GM23338 (cell line): ENCODE measurements at regions not wholly inside any gene's neighbourhood (a gene's known extent, or its start where the extent isn't known, plus 50 kb on each side); places are given as distances from the start of the nearest gene placed in this dataset.

Source experiments
- ATAC-seq: fragments of 200-7000 bp; cut with Tn5 transposase; 3 replicates; pipeline ENCODE4 v1.9.1; 2020
- DNase-seq: peaks from one replicate; pipeline ENCODE4 v3.0.0-alpha.2; 2015; ENCODE audit warnings: low spot score
- H2AFZ ChIP-seq: fragments of 200-600 bp; sonication (generic); 2 replicates; pipeline ENCODE4 v1.8.0; 2016; ENCODE audit warnings: antibody characterized with exemption, mild to moderate bottlenecking, moderate library complexity
- H3F3A ChIP-seq: fragments of 200-600 bp; sonication (generic); replicated peaks from 2 replicates; pipeline ENCODE4 v1.8.0; 2017; ENCODE audit warnings: antibody characterized with exemption, mixed run types, low read depth
- H3K27ac ChIP-seq: fragments of 200-600 bp; sonication (generic); 2 replicates; pipeline ENCODE4 v1.6.1; 2016; ENCODE audit warnings: low read depth
- H3K27me3 ChIP-seq: fragments of 200-600 bp; sonication (generic); 2 replicates; pipeline ENCODE4 v1.8.0; 2016; ENCODE audit warnings: mild to moderate bottlenecking, mixed run types, moderate library complexity; ENCODE audit not compliant: insufficient read depth
- H3K36me3 ChIP-seq: fragments of 200-600 bp; sonication (generic); 2 replicates; pipeline ENCODE4 v1.8.0; 2016; ENCODE audit warnings: mild to moderate bottlenecking; ENCODE audit not compliant: insufficient read depth
- H3K4me1 ChIP-seq: fragments of 200-600 bp; sonication (generic); 2 replicates; pipeline ENCODE4 v1.8.0; 2016; ENCODE audit warnings: mild to moderate bottlenecking, moderate library complexity; ENCODE audit not compliant: insufficient read depth
- H3K4me2 ChIP-seq: fragments of 200-600 bp; sonication (generic); 2 replicates; pipeline ENCODE4 v1.7.1; 2017; ENCODE audit warnings: mixed run types
- H3K4me3 ChIP-seq: fragments of 200-600 bp; sonication (generic); 2 replicates; pipeline ENCODE4 v1.6.1; 2016; ENCODE audit warnings: mixed run types
- H3K79me2 ChIP-seq: fragments of 200-600 bp; sonication (generic); replicated peaks from 2 replicates; pipeline ENCODE4 v1.8.0; 2017; ENCODE audit warnings: mild to moderate bottlenecking; ENCODE audit not compliant: insufficient read depth
- H3K9me2 ChIP-seq: fragments of 200-600 bp; sonication (generic); 2 replicates; pipeline ENCODE4 v1.8.0; 2017; ENCODE audit not compliant: insufficient read depth
- H4K20me1 ChIP-seq: fragments of 200-600 bp; sonication (generic); replicated peaks from 2 replicates; pipeline ENCODE4 v1.8.0; 2017; ENCODE audit warnings: mild to moderate bottlenecking; ENCODE audit not compliant: insufficient read depth
- H3K27ac Mint-ChIP-seq: 2 replicates; pipeline ENCODE4 v1.8.0; 2020; ENCODE audit warnings: inconsistent platforms, mild to moderate bottlenecking, moderate library complexity, mixed read lengths
- H3K27me3 Mint-ChIP-seq: 3 replicates; pipeline ENCODE4 v1.8.0; 2022; ENCODE audit warnings: low read depth, mild to moderate bottlenecking, moderate library complexity, mixed read lengths, inconsistent platforms; ENCODE audit not compliant: insufficient read depth, poor library complexity
- H3K36me3 Mint-ChIP-seq: 3 replicates; pipeline ENCODE4 v1.8.0; 2021; ENCODE audit warnings: low read depth, mild to moderate bottlenecking, inconsistent platforms, moderate library complexity, mixed read lengths
- H3K4me1 Mint-ChIP-seq: 3 replicates; pipeline ENCODE4 v1.8.0; 2020; ENCODE audit warnings: mild to moderate bottlenecking, inconsistent platforms, mixed read lengths
- H3K4me3 Mint-ChIP-seq: 3 replicates; pipeline ENCODE4 v1.8.0; 2021; ENCODE audit warnings: moderate library complexity, mild to moderate bottlenecking, inconsistent platforms, mixed read lengths
- H3K9me3 Mint-ChIP-seq: 3 replicates; pipeline ENCODE4 v1.8.0; 2020; ENCODE audit warnings: moderate library complexity, mild to moderate bottlenecking, inconsistent platforms, mixed read lengths
- CREB1 ChIP-seq: fragments of 250-450 bp; sonication (Bioruptor Pico); IDR thresholded peaks from 2 replicates; pipeline ENCODE4 v1.5.0; 2020; ENCODE audit warnings: low read depth, mild to moderate bottlenecking, moderate library complexity
- EZH2phosphoT487 ChIP-seq: fragments of 200-600 bp; sonication (generic); IDR thresholded peaks from one replicate; pipeline ENCODE4 v1.8.1; 2018; ENCODE audit warnings: antibody characterized with exemption; ENCODE audit not compliant: unreplicated experiment
- JUNB ChIP-seq: IDR thresholded peaks from one replicate; pipeline ENCODE4 v1.6.1; 2016; ENCODE audit warnings: antibody characterized with exemption; ENCODE audit not compliant: unreplicated experiment
- POLR2AphosphoS5 ChIP-seq: IDR thresholded peaks from 2 replicates; pipeline ENCODE4 v1.6.1; 2016; ENCODE audit warnings: antibody characterized with exemption, low read depth
- STAT1 ChIP-seq: IDR thresholded peaks from one replicate; pipeline ENCODE4 v1.6.1; 2016; ENCODE audit warnings: antibody characterized with exemption; ENCODE audit not compliant: unreplicated experiment
- ZNF331 ChIP-seq: fragments of 250-450 bp; sonication (Bioruptor Pico); IDR thresholded peaks from 2 replicates; pipeline ENCODE4 v1.5.0; 2020; ENCODE audit warnings: low read depth, mild to moderate bottlenecking, moderate library complexity
- TF ChIP-seq, protein P1 (sequence below): fragments of 250-450 bp; sonication (Bioruptor Pico); IDR thresholded peaks from 2 replicates; pipeline ENCODE4 v1.5.0; 2020; ENCODE audit warnings: mild to moderate bottlenecking, moderate library complexity
- TF ChIP-seq, protein P2 (sequence below): IDR thresholded peaks from one replicate; pipeline ENCODE4 v1.6.1; 2018; ENCODE audit warnings: antibody characterized with exemption; ENCODE audit not compliant: unreplicated experiment

DNA sequence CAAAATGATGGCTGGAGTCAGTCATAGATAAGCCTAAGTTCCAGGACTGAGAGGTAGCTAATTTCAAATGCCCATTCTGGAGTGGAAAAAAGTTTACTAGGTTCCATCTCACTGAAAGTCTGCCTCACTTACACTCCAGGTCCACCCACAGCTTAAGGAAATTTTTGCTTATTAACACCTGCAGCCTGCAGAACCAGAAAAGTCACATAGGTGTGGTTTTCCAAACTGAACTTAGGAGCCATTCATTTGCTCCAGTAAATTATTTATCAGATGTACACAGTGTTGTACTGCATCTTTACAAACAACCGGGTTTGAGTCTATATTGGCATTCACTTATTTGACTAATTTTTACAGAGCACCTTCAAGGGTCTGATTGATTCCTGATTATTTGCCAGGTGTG is 157.4 kb upstream of the ARID2 start:
- H3K9me2 ChIP-seq: peaks cover 4% of the 10 kb centered on the region; the same call in 1 of the 2 replicates
- Mint-ChIP-seq H3K4me1 (peaks cover 12% of the 10 kb centered on the region), H3K27ac (no peak overlapping the region), H3K9me3 (no peaks in the 10 kb centered on the region), H3K36me3 (no peaks in the 10 kb centered on the region), H3K4me3 (no peak overlapping the region), H3K27me3 (peaks cover 3% of the 10 kb centered on the region)
- H3K36me3 ChIP-seq: no peaks in the 10 kb centered on the region
- no peaks in the 10 kb centered on the region for H3K27me3 ChIP-seq
- no peak overlapping the region for H3K27ac ChIP-seq
- no peak for TF ChIP-seq STAT1
- TF ChIP-seq, protein P1, sequence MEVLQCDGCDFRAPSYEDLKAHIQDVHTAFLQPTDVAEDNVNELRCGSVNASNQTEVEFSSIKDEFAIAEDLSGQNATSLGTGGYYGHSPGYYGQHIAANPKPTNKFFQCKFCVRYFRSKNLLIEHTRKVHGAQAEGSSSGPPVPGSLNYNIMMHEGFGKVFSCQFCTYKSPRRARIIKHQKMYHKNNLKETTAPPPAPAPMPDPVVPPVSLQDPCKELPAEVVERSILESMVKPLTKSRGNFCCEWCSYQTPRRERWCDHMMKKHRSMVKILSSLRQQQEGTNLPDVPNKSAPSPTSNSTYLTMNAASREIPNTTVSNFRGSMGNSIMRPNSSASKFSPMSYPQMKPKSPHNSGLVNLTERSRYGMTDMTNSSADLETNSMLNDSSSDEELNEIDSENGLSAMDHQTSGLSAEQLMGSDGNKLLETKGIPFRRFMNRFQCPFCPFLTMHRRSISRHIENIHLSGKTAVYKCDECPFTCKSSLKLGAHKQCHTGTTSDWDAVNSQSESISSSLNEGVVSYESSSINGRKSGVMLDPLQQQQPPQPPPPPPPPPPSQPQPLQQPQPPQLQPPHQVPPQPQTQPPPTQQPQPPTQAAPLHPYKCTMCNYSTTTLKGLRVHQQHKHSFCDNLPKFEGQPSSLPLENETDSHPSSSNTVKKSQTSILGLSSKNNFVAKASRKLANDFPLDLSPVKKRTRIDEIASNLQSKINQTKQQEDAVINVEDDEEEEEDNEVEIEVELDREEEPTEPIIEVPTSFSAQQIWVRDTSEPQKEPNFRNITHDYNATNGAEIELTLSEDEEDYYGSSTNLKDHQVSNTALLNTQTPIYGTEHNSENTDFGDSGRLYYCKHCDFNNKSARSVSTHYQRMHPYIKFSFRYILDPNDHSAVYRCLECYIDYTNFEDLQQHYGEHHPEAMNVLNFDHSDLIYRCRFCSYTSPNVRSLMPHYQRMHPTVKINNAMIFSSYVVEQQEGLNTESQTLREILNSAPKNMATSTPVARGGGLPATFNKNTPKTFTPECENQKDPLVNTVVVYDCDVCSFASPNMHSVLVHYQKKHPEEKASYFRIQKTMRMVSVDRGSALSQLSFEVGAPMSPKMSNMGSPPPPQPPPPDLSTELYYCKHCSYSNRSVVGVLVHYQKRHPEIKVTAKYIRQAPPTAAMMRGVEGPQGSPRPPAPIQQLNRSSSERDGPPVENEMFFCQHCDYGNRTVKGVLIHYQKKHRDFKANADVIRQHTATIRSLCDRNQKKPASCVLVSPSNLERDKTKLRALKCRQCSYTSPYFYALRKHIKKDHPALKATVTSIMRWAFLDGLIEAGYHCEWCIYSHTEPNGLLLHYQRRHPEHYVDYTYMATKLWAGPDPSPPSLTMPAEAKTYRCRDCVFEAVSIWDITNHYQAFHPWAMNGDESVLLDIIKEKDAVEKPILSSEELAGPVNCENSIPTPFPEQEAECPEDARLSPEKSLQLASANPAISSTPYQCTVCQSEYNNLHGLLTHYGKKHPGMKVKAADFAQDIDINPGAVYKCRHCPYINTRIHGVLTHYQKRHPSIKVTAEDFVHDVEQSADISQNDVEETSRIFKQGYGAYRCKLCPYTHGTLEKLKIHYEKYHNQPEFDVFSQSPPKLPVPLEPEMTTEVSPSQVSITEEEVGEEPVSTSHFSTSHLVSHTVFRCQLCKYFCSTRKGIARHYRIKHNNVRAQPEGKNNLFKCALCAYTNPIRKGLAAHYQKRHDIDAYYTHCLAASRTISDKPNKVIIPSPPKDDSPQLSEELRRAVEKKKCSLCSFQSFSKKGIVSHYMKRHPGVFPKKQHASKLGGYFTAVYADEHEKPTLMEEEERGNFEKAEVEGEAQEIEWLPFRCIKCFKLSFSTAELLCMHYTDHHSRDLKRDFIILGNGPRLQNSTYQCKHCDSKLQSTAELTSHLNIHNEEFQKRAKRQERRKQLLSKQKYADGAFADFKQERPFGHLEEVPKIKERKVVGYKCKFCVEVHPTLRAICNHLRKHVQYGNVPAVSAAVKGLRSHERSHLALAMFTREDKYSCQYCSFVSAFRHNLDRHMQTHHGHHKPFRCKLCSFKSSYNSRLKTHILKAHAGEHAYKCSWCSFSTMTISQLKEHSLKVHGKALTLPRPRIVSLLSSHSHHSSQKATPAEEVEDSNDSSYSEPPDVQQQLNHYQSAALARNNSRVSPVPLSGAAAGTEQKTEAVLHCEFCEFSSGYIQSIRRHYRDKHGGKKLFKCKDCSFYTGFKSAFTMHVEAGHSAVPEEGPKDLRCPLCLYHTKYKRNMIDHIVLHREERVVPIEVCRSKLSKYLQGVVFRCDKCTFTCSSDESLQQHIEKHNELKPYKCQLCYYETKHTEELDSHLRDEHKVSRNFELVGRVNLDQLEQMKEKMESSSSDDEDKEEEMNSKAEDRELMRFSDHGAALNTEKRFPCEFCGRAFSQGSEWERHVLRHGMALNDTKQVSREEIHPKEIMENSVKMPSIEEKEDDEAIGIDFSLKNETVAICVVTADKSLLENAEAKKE (CRISPR knock-in tag): no peak
- TF ChIP-seq EZH2phosphoT487: no peak
- TF ChIP-seq POLR2AphosphoS5: no peak
- no peak for TF ChIP-seq JUNB
- no peak for TF ChIP-seq ZNF331 (CRISPR knock-in tag)
- TF ChIP-seq CREB1 (CRISPR knock-in tag): no peak
- TF ChIP-seq, protein P2, sequence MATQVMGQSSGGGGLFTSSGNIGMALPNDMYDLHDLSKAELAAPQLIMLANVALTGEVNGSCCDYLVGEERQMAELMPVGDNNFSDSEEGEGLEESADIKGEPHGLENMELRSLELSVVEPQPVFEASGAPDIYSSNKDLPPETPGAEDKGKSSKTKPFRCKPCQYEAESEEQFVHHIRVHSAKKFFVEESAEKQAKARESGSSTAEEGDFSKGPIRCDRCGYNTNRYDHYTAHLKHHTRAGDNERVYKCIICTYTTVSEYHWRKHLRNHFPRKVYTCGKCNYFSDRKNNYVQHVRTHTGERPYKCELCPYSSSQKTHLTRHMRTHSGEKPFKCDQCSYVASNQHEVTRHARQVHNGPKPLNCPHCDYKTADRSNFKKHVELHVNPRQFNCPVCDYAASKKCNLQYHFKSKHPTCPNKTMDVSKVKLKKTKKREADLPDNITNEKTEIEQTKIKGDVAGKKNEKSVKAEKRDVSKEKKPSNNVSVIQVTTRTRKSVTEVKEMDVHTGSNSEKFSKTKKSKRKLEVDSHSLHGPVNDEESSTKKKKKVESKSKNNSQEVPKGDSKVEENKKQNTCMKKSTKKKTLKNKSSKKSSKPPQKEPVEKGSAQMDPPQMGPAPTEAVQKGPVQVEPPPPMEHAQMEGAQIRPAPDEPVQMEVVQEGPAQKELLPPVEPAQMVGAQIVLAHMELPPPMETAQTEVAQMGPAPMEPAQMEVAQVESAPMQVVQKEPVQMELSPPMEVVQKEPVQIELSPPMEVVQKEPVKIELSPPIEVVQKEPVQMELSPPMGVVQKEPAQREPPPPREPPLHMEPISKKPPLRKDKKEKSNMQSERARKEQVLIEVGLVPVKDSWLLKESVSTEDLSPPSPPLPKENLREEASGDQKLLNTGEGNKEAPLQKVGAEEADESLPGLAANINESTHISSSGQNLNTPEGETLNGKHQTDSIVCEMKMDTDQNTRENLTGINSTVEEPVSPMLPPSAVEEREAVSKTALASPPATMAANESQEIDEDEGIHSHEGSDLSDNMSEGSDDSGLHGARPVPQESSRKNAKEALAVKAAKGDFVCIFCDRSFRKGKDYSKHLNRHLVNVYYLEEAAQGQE: no peak
- no peaks in the 10 kb centered on the region for H4K20me1 ChIP-seq
- H2AFZ ChIP-seq: no peak overlapping the region
- peaks cover 15% of the 10 kb centered on the region for H3K4me1 ChIP-seq
- ATAC-seq (no peak), DNase-seq (no peak)
- no peaks in the 10 kb centered on the region for H3F3A ChIP-seq
- no peak overlapping the region for H3K4me2 ChIP-seq
- no peak overlapping the region for H3K4me3 ChIP-seq
- no peaks in the 10 kb centered on the region for H3K79me2 ChIP-seq
